ENCODE measurements at regions not wholly inside any gene's neighbourhood (a gene's known extent, or its start where the extent isn't known, plus 50 kb on each side); places are given as distances from the start of the nearest gene placed in this dataset.

- ChIA-PET POLR2A (no interaction called here), CTCF (no interaction called here)
- TF ChIP-seq ZNF146 (tag by site-specific recombination; IDR thresholded peaks at IDR 0.05) (no peak), ZNF561 (tag by site-specific recombination; IDR thresholded peaks at IDR 0.05; ENCODE audit: borderline replicate concordance) (no peak), MZF1 (tag by site-specific recombination; IDR thresholded peaks at IDR 0.05; ENCODE audit: borderline replicate concordance) (no peak), REPIN1 (tag by site-specific recombination; IDR thresholded peaks at IDR 0.05; ENCODE audit: low read depth) (no peak), ZNF223 (tag by site-specific recombination; IDR thresholded peaks at IDR 0.05) (no peak), ZNF2 (tag by site-specific recombination; IDR thresholded peaks at IDR 0.05) (no peak), ZBTB21 (tag by site-specific recombination; IDR thresholded peaks at IDR 0.05) (no peak), ZNF214 (tag by site-specific recombination; IDR thresholded peaks at IDR 0.05; ENCODE audit: borderline replicate concordance) (no peak), OSR2 (tag by site-specific recombination; IDR thresholded peaks at IDR 0.05) (no peak), ZNF501 (tag by site-specific recombination; IDR thresholded peaks at IDR 0.05) (no peak), ZBTB26 (tag by site-specific recombination; optimal IDR thresholded peaks at IDR 0.05) (no peak), ZNF621 (tag by site-specific recombination; IDR thresholded peaks at IDR 0.05) (no peak), PRDM4 (tag by site-specific recombination; IDR thresholded peaks at IDR 0.05) (no peak), ZNF292 (tag by site-specific recombination; IDR thresholded peaks at IDR 0.05; ENCODE audit: borderline replicate concordance, low read depth) (no peak), PRDM1 (tag by site-specific recombination; IDR thresholded peaks at IDR 0.05) (no peak)
- Histone ChIP-seq H3K9me3 (ENCODE audit: control insufficient read depth, insufficient read depth, low read depth, low read length) (no peaks in the 10 kb centered on the region), H3K36me3 (ENCODE audit: control insufficient read depth in 2 of 2, insufficient read depth in 1 of 2, low read length in 2 of 2) (no peaks in the 10 kb centered on the region), H3K4me3 (ENCODE audit: low read depth, low read length) (no peak overlapping the region), H3K27ac (ENCODE audit: extremely low read depth, low read depth, low read length) (no peak overlapping the region), H3K4me1 (ENCODE audit: control insufficient read depth, insufficient read depth, low read length) (no peaks in the 10 kb centered on the region)
Measured at GRCh38 chr3:164416491-164417222, 661.6 kb downstream of the SI start.

- H3K36me3 ChIP-seq (ENCODE audit: control insufficient read depth in 2 of 2, insufficient read depth in 1 of 2, low read length in 2 of 2): no peaks in the 10 kb centered on the region
- CTCF ChIA-PET: no interaction called here
- H3K4me3 ChIP-seq (ENCODE audit: low read depth, low read length): no peak overlapping the region
- H3K27ac ChIP-seq (ENCODE audit: extremely low read depth, low read depth, low read length): no peak overlapping the region
- POLR2A ChIA-PET: no interaction called here
- no peaks in the 10 kb centered on the region for H3K4me1 ChIP-seq (ENCODE audit: control insufficient read depth, insufficient read depth, low read length)
- no peaks in the 10 kb centered on the region for H3K9me3 ChIP-seq (ENCODE audit: control insufficient read depth, insufficient read depth, low read depth, low read length)
- no peak for TF ChIP-seq ZNF2 (tag by site-specific recombination; IDR thresholded peaks at IDR 0.05)
- TF ChIP-seq TCF7L2 (IDR thresholded peaks at IDR 0.05; ENCODE audit: borderline replicate concordance, low read depth, low read length): no peak
- no peak for TF ChIP-seq GLIS2 (tag by site-specific recombination; IDR thresholded peaks at IDR 0.05)
- TF ChIP-seq ZBTB10 (tag by site-specific recombination; IDR thresholded peaks at IDR 0.05): no peak
- no peak for TF ChIP-seq ZNF48 (tag by site-specific recombination; IDR thresholded peaks at IDR 0.05)
- TF ChIP-seq ZNF311 (tag by site-specific recombination; IDR thresholded peaks at IDR 0.05; ENCODE audit: borderline replicate concordance): no peak
- TF ChIP-seq ZNF521 (tag by site-specific recombination; IDR thresholded peaks at IDR 0.05): no peak
- TF ChIP-seq ZNF701 (tag by site-specific recombination; IDR thresholded peaks at IDR 0.05): no peak
- TF ChIP-seq ZNF626 (tag by site-specific recombination; IDR thresholded peaks at IDR 0.05): no peak
- TF ChIP-seq ZNF830 (tag by site-specific recombination; IDR thresholded peaks at IDR 0.05; ENCODE audit: low read depth): no peak
- no peak for TF ChIP-seq ZBTB49 (tag by site-specific recombination; IDR thresholded peaks at IDR 0.05; ENCODE audit: low read depth)
- no peak for TF ChIP-seq ZNF426 (tag by site-specific recombination; IDR thresholded peaks at IDR 0.05)
- TF ChIP-seq ZNF223 (tag by site-specific recombination; IDR thresholded peaks at IDR 0.05): no peak
- TF ChIP-seq ZNF768 (tag by site-specific recombination; IDR thresholded peaks at IDR 0.05): no peak
Measured at GRCh38 chr3:164408326-164408725, 670.0 kb downstream of the SI start.

Measured in HEK293 (cell line).